Neuronal stem cell (in vitro differentiated cells): ENCODE measurements at regions not wholly inside any gene's neighbourhood (a gene's known extent, or its start where the extent isn't known, plus 50 kb on each side); places are given as distances from the start of the nearest gene placed in this dataset.
"Not testable (repeated sequence)": the region's sequence is repeated elsewhere in the genome, so short reads cannot be mapped to it uniquely, and the experiment has no call there.

Source experiments
- DNase-seq: peaks from one replicate; pipeline ENCODE4 v3.0.0-alpha.2; 2013; ENCODE audit warnings: low spot score
- H2AFZ ChIP-seq: one replicate; pipeline ENCODE4 v1.6.1; 2013; ENCODE audit warnings: mild to moderate bottlenecking, low read length, inconsistent platforms
- H2AK5ac ChIP-seq: 2 replicates; pipeline ENCODE4 v1.6.1; 2013; ENCODE audit warnings: low read depth, mild to moderate bottlenecking, inconsistent platforms, low read length, moderate library complexity, mixed read lengths
- H2BK120ac ChIP-seq: 2 replicates; pipeline ENCODE4 v1.6.1; 2013; ENCODE audit warnings: low read depth, mild to moderate bottlenecking, inconsistent platforms, low read length, moderate library complexity, mixed read lengths
- H2BK12ac ChIP-seq: one replicate; pipeline ENCODE4 v1.6.1; 2013; ENCODE audit warnings: low read length, inconsistent platforms
- H2BK15ac ChIP-seq: 2 replicates; pipeline ENCODE4 v1.6.1; 2013; ENCODE audit warnings: mild to moderate bottlenecking, low read length, inconsistent platforms, mixed read lengths
- H2BK5ac ChIP-seq: one replicate; pipeline ENCODE4 v1.6.1; 2013; ENCODE audit warnings: inconsistent platforms, mild to moderate bottlenecking, low read length, moderate library complexity
- H3K14ac ChIP-seq: one replicate; pipeline ENCODE4 v1.6.1; 2013; ENCODE audit warnings: low read length, inconsistent platforms
- H3K18ac ChIP-seq: 2 replicates; pipeline ENCODE4 v1.6.1; 2013; ENCODE audit warnings: low read length, inconsistent platforms
- H3K23ac ChIP-seq: 2 replicates; pipeline ENCODE4 v1.6.1; 2013; ENCODE audit warnings: low read depth, mild to moderate bottlenecking, mixed read lengths, low read length, inconsistent platforms; ENCODE audit not compliant: poor library complexity
- H3K27ac ChIP-seq: replicated peaks from 3 replicates; pipeline ENCODE4 v1.5.1; 2013; ENCODE audit warnings: low read length, inconsistent platforms
- H3K27me3 ChIP-seq, 3 experiments: 2 replicates each; pipeline ENCODE4 v1.6.1; 2013; ENCODE audit warnings: low read length in 3 of 3, mild to moderate bottlenecking in 2 of 3, inconsistent platforms in 1 of 3, low read depth in 1 of 3, mixed read lengths in 1 of 3, moderate library complexity in 1 of 3; ENCODE audit not compliant: control insufficient read depth in 3 of 3, insufficient read depth in 3 of 3
- H3K36me3 ChIP-seq, 2 donors: replicated peaks in 1 of 2; 2 replicates each; pipeline ENCODE4 v1.6.1; 2013; ENCODE audit warnings: low read length in 2 of 2; ENCODE audit not compliant: control insufficient read depth in 2 of 2, insufficient read depth in 2 of 2
- H3K4ac ChIP-seq: 2 replicates; pipeline ENCODE4 v1.6.1; 2013; ENCODE audit warnings: inconsistent platforms, mild to moderate bottlenecking, low read length, moderate library complexity
- H3K4me1 ChIP-seq, 2 donors: 1 replicate in 1 of 2; 2 replicates in 1 of 2; pipeline ENCODE4 v1.6.1; 2013; ENCODE audit warnings: low read length in 2 of 2, low read depth in 1 of 2; ENCODE audit not compliant: control insufficient read depth in 2 of 2, insufficient read depth in 1 of 2
- H3K4me2 ChIP-seq: one replicate; pipeline ENCODE4 v1.6.1; 2013; ENCODE audit warnings: mild to moderate bottlenecking, low read length, inconsistent platforms; ENCODE audit not compliant: insufficient read depth, poor library complexity, severe bottlenecking
- H3K4me3 ChIP-seq, 2 donors: 2 replicates each; pipeline ENCODE4 v1.5.1; 2013; ENCODE audit warnings: low read length in 2 of 2, mild to moderate bottlenecking in 2 of 2, inconsistent platforms in 1 of 2, moderate library complexity in 1 of 2
- H3K79me1 ChIP-seq: one replicate; pipeline ENCODE4 v1.6.1; 2013; ENCODE audit warnings: low read depth, mild to moderate bottlenecking, inconsistent platforms, low read length, moderate library complexity
- H3K9ac ChIP-seq: one replicate; pipeline ENCODE4 v1.6.1; 2013; ENCODE audit warnings: mild to moderate bottlenecking, low read depth, low read length, inconsistent platforms; ENCODE audit not compliant: poor library complexity
- H3K9me3 ChIP-seq, 2 donors: replicated peaks in 1 of 2; 2 replicates each; pipeline versions ENCODE3 to v1.6.1; 2013; ENCODE audit warnings: low read length in 2 of 2, mild to moderate bottlenecking in 2 of 2, inconsistent platforms in 1 of 2, low read depth in 1 of 2, mixed read lengths in 1 of 2, moderate library complexity in 1 of 2; ENCODE audit not compliant: control insufficient read depth in 2 of 2, insufficient read depth in 1 of 2
- H4K8ac ChIP-seq: one replicate; pipeline ENCODE4 v1.6.1; 2013; ENCODE audit warnings: low read depth, mild to moderate bottlenecking, inconsistent platforms, low read length, moderate library complexity
- H4K91ac ChIP-seq: one replicate; pipeline ENCODE4 v1.6.1; 2013; ENCODE audit warnings: low read length, low read depth, mild to moderate bottlenecking, inconsistent platforms; ENCODE audit not compliant: poor library complexity
- WGBS, 2 donors: extraction: QIAGEN DNeasy Blood & Tissue Kit; methylation state at CpG; one replicate each; pipeline ENCODE4 v1.1.7; 2013; ENCODE audit warnings: missing lambda C conversion rate in 2 of 2, mixed read lengths in 1 of 2; ENCODE audit not compliant: insufficient read length in 2 of 2, insufficient replicate concordance in 1 of 2; ENCODE audit errors: extremely low coverage in 2 of 2; 5-methylcytosine and 5-hydroxymethylcytosine counted together

GRCh38 chr17:70447588-70447987, 278.3 kb downstream of the KCNJ2 start:
- H2BK120ac ChIP-seq = no peak overlapping the region

GRCh38 chr17:70453075-70453474, 283.7 kb downstream of the KCNJ2 start:
- H3K4me3 ChIP-seq, H3K36me3 ChIP-seq, H3K79me1 ChIP-seq, H2BK15ac ChIP-seq, H4K8ac ChIP-seq, H2BK120ac ChIP-seq, H3K4ac ChIP-seq, H2AFZ ChIP-seq, H3K4me2 ChIP-seq, H2BK5ac ChIP-seq, H2BK12ac ChIP-seq, H4K91ac ChIP-seq, H3K27ac ChIP-seq, H3K18ac ChIP-seq, H3K23ac ChIP-seq, DNase-seq, H3K27me3 ChIP-seq, H2AK5ac ChIP-seq, H3K9ac ChIP-seq, H3K4me1 ChIP-seq, H3K14ac ChIP-seq, H3K9me3 ChIP-seq: not testable (repeated sequence)
- no CpG with 5 or more reads among the region's 12 CpGs for WGBS, 2 donors

More at GRCh38 chr17:70447588-70447987, 278.3 kb downstream of the KCNJ2 start:
- no peak overlapping the region for H2BK15ac ChIP-seq
- no peak overlapping the region for H3K27ac ChIP-seq
- no CpG with 5 or more reads among the region's 2 CpGs for WGBS, 2 donors
- H3K4me1 ChIP-seq = no peaks in the 10 kb centered on the region
- H3K23ac ChIP-seq = no peak overlapping the region
- H2BK12ac ChIP-seq = no peak overlapping the region
- H3K18ac ChIP-seq = no peak overlapping the region
- no peak overlapping the region for H2AK5ac ChIP-seq
- no peak overlapping the region for H3K14ac ChIP-seq
- H2AFZ ChIP-seq = no peak overlapping the region
- no peak overlapping the region for H2BK5ac ChIP-seq
- H4K8ac ChIP-seq = no peak overlapping the region
- no peaks in the 10 kb centered on the region for H3K79me1 ChIP-seq
- H3K4me3 ChIP-seq = no peak overlapping the region
- H3K27me3 ChIP-seq = no peaks in the 10 kb centered on the region
- no peaks in the 10 kb centered on the region for H3K36me3 ChIP-seq
- peaks cover 2 to 10% of the 10 kb centered on the region in 2 donors for H3K9me3 ChIP-seq
- no peak overlapping the region for H3K4ac ChIP-seq
- no peak overlapping the region for H3K9ac ChIP-seq
- DNase-seq = no peak
- no peak overlapping the region for H3K4me2 ChIP-seq
- H4K91ac ChIP-seq = no peak overlapping the region

GRCh38 chr17:70454377-70454776, 285.0 kb downstream of the KCNJ2 start:
- H4K91ac ChIP-seq = no peak overlapping the region
- H2AFZ ChIP-seq = no peak overlapping the region
- no peaks in the 10 kb centered on the region for H3K27me3 ChIP-seq
- DNase-seq = no peak
- no peak overlapping the region for H2BK5ac ChIP-seq
- no peak overlapping the region for H3K14ac ChIP-seq
- H2BK12ac ChIP-seq = no peak overlapping the region
- no peak overlapping the region for H3K4me3 ChIP-seq
- H4K8ac ChIP-seq = no peak overlapping the region
- H3K27ac ChIP-seq = no peak overlapping the region
- H2BK120ac ChIP-seq = no peak overlapping the region
- no peak overlapping the region for H2AK5ac ChIP-seq
- H3K18ac ChIP-seq = no peak overlapping the region
- peaks cover 0 to 9% of the 10 kb centered on the region in 2 donors for H3K9me3 ChIP-seq
- no peak overlapping the region for H3K9ac ChIP-seq
- H3K79me1 ChIP-seq = no peaks in the 10 kb centered on the region
- no peak overlapping the region for H3K4ac ChIP-seq
- no peak overlapping the region for H2BK15ac ChIP-seq
- H3K23ac ChIP-seq = no peak overlapping the region
- H3K4me1 ChIP-seq = no peaks in the 10 kb centered on the region
- no CpG with 5 or more reads among the region's 4 CpGs for WGBS, 2 donors
- no peak overlapping the region for H3K4me2 ChIP-seq
- no peaks in the 10 kb centered on the region for H3K36me3 ChIP-seq

GRCh38 chr17:70454908-70455307, 285.6 kb downstream of the KCNJ2 start:
- no peak overlapping the region for H3K23ac ChIP-seq
- no peak overlapping the region for H3K4me3 ChIP-seq
- H3K27ac ChIP-seq = no peak overlapping the region
- H2BK120ac ChIP-seq = no peak overlapping the region
- no peak overlapping the region for H3K4me2 ChIP-seq
- H2AK5ac ChIP-seq = no peak overlapping the region
- no peaks in the 10 kb centered on the region for H3K79me1 ChIP-seq
- no peak overlapping the region for H3K14ac ChIP-seq
- no peak overlapping the region for H2AFZ ChIP-seq
- no peak overlapping the region for H3K18ac ChIP-seq
- H3K27me3 ChIP-seq = no peaks in the 10 kb centered on the region
- DNase-seq = no peak
- no peak overlapping the region for H3K9ac ChIP-seq
- H3K9me3 ChIP-seq = peaks cover 0 to 9% of the 10 kb centered on the region in 2 donors
- H2BK12ac ChIP-seq = no peak overlapping the region
- H2BK5ac ChIP-seq = no peak overlapping the region
- no peaks in the 10 kb centered on the region for H3K4me1 ChIP-seq
- no peak overlapping the region for H2BK15ac ChIP-seq
- H4K91ac ChIP-seq = no peak overlapping the region
- H4K8ac ChIP-seq = no peak overlapping the region
- H3K4ac ChIP-seq = no peak overlapping the region
- H3K36me3 ChIP-seq = no peaks in the 10 kb centered on the region
